AG04449 (cell line): ENCODE measurements at regions not wholly inside any gene's neighbourhood (a gene's known extent, or its start where the extent isn't known, plus 50 kb on each side); places are given as distances from the start of the nearest gene placed in this dataset.

Experiments used
- CTCF ChIA-PET: fragments of 350-600 bp; formaldehyde crosslinking; extraction: SDS; loops from one replicate; lab custom pipeline; 2021; ENCODE audit warnings: antibody characterized with exemption; lab: Yijun Ruan, JAX
- POLR2A ChIA-PET: fragments of 400-600, 350-600 bp; formaldehyde crosslinking; extraction: SDS; loops from one replicate; lab custom pipeline; 2020; ENCODE audit warnings: antibody characterized with exemption, inconsistent platforms; lab: Yijun Ruan, JAX
- DNase-seq: peaks from one replicate; pipeline ENCODE4 v3.0.0-alpha.2; 2010; ENCODE audit warnings: low read depth, low spot score
- H3K4me3 ChIP-seq: 2 replicates; pipeline ENCODE4 v1.5.1; 2011; ENCODE audit warnings: low read depth, mild to moderate bottlenecking, control low read depth, low read length
- TF ChIP-seq, protein P1 (sequence below): IDR thresholded peaks from one replicate; pipeline ENCODE4 v1.5.1; 2011; ENCODE audit warnings: mild to moderate bottlenecking, moderate library complexity, low read length, control low read depth, inconsistent platforms; ENCODE audit not compliant: insufficient read depth; ENCODE audit errors: missing control alignments

DNA sequence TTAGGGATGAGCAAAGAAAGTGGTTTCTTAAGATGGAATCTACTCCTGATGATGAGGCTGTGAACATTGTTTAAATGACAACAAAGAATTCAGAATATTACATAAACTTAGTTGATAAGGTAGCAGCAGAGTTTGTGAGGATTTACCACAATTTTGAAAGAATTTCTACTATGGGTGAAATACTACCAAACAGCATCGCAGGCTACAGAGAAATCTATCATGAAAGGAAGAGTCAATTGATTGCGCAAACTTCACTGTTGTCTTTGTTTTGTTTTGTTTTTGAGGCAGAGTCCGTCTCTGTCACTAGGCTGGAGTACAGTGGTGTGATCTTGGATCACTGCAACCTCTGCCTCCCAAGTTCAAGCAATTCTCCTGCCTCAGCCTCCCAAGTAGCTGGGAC lies 107.4 kb upstream of the SLC6A6 start:
- CTCF ChIA-PET: no interaction called here
- no peak for DNase-seq
- POLR2A ChIA-PET: no interaction called here
- TF ChIP-seq, protein P1, sequence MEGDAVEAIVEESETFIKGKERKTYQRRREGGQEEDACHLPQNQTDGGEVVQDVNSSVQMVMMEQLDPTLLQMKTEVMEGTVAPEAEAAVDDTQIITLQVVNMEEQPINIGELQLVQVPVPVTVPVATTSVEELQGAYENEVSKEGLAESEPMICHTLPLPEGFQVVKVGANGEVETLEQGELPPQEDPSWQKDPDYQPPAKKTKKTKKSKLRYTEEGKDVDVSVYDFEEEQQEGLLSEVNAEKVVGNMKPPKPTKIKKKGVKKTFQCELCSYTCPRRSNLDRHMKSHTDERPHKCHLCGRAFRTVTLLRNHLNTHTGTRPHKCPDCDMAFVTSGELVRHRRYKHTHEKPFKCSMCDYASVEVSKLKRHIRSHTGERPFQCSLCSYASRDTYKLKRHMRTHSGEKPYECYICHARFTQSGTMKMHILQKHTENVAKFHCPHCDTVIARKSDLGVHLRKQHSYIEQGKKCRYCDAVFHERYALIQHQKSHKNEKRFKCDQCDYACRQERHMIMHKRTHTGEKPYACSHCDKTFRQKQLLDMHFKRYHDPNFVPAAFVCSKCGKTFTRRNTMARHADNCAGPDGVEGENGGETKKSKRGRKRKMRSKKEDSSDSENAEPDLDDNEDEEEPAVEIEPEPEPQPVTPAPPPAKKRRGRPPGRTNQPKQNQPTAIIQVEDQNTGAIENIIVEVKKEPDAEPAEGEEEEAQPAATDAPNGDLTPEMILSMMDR: no peak
- H3K4me3 ChIP-seq: no peak overlapping the region

DNA sequence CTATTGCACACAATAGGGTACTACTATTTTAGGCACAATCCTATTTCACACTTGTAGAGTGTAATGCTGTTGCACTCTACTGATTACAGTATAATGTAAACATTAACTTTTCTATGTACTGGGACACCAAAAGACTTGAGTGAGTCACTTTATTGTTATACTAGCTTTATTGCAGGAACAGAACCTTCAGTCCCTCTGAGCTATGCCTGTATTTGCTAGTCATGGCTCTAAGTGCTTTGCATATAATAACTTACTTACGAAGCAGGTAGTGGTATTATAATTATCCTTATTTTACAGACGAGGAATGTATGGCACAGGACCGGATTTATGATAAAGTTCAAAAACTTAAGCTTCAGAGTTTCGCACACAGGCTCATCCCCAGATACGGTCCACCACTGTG lies 106.6 kb upstream of the SLC6A6 start:
- no peak for DNase-seq
- ChIA-PET POLR2A (no interaction called here), CTCF (interaction anchor here (0.9 kb wide), 1 partner anchor 35 kb away, joined by 3 read pairs; no protein-coding TSS in a partner anchor)
- TF ChIP-seq, protein P1: no peak
- no peak overlapping the region for H3K4me3 ChIP-seq

DNA sequence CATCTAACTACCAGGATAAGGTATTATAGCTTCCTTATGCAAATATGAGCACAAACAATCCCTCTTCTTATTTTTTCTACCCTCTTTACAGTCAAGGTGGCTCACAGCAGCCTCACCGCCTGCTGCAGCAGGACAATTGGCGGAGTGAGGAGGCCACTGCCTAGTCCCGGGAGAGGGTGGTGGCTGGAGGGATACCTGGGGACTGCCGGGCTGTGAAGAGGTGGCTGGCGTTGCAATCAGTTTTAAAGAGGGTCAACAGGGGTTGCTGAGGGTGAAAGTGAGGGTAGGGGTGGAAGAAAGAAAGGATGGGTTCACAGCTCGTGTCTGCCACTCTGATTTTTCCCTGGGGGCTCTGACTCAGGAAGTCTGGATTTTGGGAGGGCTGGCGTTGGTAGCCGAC lies 105.1 kb upstream of the SLC6A6 start:
- TF ChIP-seq, protein P1: no peak
- no peak for DNase-seq
- H3K4me3 ChIP-seq: no peak overlapping the region
- CTCF ChIA-PET: no interaction called here
- POLR2A ChIA-PET: no interaction called here

DNA sequence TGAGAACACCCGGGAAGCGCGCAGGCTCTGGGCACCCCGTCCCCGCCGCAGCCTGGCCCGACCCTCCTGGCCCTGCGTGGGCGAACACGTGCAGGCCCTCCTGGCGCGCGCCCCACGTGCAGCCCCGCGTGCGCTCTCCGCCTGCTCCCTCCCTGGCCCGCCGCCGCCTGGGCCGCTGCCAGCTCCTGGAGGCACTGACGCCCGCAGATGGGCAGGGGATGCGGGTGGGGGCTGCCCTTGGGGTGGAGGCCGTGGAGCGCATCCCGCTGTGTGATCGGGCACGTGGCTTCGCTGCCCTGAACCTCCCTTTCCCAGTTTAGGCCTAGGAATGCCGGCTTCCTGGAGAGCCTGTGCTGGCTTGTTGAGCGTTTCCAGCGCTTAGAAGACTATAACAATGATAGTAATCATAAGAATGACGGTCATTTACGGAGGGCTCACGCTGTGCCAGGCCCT lies 104.6 kb upstream of the SLC6A6 start:
- ChIA-PET CTCF (no interaction called here), POLR2A (no interaction called here)
- DNase-seq: no peak
- TF ChIP-seq, protein P1: no peak
- H3K4me3 ChIP-seq: no peak overlapping the region

DNA sequence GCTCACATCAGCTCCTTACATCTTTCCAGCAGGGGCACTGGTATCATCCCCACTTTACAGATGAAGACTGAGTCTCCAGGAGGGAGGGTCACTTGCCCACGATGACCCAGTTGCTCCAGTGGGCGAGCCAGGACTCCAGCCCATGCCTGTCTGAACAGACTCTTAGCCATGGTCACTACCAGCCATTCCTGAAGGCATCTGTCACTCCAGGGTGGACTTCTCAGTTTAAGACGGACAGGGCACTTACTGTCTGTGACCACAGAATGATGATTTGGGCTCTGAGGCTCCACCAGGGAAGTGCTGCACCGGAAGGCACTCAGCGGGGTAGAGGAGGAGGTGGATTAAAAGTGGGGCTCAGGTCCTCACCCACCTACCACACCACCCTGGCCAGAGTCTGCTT lies 104.0 kb upstream of the SLC6A6 start:
- no peak overlapping the region for H3K4me3 ChIP-seq
- DNase-seq: no peak
- CTCF ChIA-PET: no interaction called here
- TF ChIP-seq, protein P1: no peak
- POLR2A ChIA-PET: no interaction called here

DNA sequence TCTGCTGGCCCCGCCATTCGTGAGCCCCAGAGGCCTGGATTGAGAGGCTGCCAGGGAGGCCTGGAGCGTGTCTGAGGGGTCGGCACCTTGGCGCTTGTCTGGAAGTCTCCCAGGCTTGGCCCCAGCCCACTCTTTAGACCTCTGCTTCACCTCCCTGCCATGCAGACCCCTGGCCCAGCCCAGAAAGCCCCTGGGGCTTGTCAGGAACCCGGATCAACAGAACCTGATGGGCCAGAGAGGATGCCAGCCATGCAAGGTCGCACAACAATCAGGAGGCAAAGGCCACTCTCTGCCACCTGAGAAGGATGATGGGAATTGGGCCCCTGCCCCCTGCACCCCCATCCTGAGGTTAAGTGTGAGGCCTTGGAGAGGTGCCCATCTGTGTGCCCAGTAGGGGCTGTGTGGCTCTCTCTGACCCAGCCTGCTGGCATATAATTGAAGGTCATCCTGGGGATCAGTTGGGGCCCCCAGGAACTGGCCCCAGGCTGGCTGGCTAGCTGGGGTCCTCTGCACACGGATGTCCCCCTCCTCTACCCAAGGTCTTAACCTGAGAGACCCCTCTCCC lies 103.3 kb upstream of the SLC6A6 start:
- TF ChIP-seq, protein P1: no peak

More for the DNA sequence above, 103.3 kb upstream of the SLC6A6 start:
- H3K4me3 ChIP-seq: no peak overlapping the region
- DNase-seq: no peak
- POLR2A ChIA-PET: no interaction called here
- CTCF ChIA-PET: no interaction called here
